DMS53 treated with DMSO at 0.1 percent for 48 hours (cell line): ENCODE measurements at regions not wholly inside any gene's neighbourhood (a gene's known extent, or its start where the extent isn't known, plus 50 kb on each side); places are given as distances from the start of the nearest gene placed in this dataset.

ENCODE experiments used
- DNase-seq: peaks from one replicate; lab custom pipeline; 2025; ENCODE audit not compliant: unreplicated experiment; lab: John Stamatoyannopoulos, UW

- no peak for DNase-seq
Measured at GRCh38 chr5:133905424-133905823, 63.0 kb downstream of the C5orf15 start.

DNA sequence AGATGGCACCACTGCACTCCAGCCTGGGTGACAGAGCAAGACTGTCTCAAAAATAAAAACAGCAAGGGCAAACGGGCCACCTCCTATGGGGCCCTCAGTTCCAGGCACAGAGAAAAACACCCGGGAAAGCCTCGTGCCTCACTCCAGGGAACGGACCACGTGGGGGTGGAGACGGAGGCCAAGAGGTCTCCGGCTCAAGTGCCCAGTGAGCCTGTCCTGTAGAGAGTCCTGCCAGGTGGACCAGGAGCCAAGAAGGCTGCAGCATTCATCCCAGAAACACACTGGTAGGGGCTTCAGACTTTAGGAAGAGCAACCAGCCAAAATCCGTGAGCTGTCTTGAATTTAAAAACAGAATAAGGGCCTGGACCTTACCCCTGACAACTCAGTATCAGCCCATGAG, 63.8 kb downstream of the C5orf15 start:
- no peak for DNase-seq

- no peak for DNase-seq
Measured at GRCh38 chr5:133902511-133903118, 65.8 kb downstream of the C5orf15 start.

DNA sequence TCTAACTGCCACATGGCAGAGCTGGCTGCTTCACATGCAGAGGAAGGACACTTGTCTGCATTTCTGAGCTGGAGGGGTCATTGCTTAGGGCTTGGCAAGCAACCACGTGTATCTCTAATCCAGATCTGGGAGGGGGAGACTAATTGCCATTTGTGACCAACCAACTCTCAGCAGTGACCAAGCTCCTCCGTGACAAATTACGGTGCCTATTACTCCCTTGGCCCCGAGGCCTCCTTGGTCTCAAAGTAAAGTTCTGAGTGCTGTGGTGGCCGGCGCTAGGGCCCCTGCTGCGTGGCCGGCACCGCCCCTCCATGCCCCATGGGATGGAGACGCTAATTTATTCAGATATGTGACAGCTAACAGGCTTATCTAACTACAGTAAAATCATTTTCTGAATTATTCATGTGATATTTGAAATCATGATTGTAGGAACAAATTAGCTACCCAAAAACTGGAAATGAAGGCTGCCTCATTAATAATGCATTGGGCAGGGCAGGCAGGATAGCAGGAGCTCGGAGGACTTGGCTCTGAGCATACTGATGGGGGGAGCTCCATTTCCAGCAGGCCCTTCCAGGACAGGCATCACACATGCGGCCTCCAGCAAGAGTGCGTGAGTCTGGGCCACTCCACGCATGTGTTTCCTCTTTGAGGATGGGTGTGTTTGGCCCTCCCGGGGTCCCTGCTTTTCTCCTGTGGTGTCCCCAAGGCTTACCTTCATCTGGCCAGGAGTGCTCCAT, 67.7 kb downstream of the C5orf15 start:
- DNase-seq, result no peak

- no peak for DNase-seq
Measured at GRCh38 chr5:133899506-133899905, 68.9 kb downstream of the C5orf15 start.

GRCh38 chr5:133898440-133898839, 70.0 kb downstream of the C5orf15 start:
- no peak for DNase-seq

- no peak for DNase-seq
Measured at GRCh38 chr5:133897431-133897830, 71.0 kb downstream of the C5orf15 start.

DNA sequence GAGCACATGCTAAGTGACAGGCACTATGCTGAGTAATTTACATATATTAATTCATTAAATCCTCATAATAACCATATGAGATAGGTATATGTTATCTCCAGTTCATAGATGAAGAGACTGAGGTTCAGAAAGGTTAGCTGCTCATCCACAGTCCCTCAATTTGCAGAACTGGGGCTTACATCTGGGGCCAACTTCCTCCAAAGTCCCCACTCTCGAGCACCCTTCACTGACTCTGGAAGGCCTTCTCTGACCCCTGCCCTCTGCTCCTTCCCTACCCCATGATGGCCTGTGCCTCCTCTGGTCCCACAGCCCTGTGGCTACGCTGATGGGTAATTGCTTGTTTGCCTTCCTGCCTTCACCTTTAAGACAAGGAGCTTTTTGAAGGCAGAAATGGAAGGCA, 71.6 kb downstream of the C5orf15 start:
- DNase-seq, result no peak

GRCh38 chr5:133895979-133896845, 72.2 kb downstream of the C5orf15 start:
- no peak for DNase-seq

DNA sequence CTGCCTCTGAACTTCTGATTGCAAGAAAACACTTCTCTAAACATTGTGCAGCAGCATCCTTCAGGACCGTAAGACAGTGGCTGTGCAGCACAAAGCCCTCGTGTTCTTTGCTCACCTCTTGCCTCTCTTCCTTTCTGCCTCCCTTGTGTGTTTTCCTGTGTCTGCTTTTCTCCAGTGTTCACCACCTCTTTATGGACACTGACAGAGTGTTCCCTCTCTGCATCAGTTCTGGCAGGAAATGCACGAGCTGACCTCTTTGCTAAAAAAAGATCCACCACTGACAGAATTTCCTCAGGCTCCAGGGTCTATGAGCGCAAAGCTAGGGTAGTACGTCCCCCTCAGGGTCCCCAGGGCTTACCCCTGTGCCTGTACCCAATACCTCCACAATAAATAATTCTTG, 74.3 kb downstream of the C5orf15 start:
- DNase-seq, result no peak

GRCh38 chr5:133892774-133893173, 75.7 kb downstream of the C5orf15 start:
- no peak for DNase-seq

- no peak for DNase-seq
Measured at GRCh38 chr5:133892306-133892705, 76.1 kb downstream of the C5orf15 start.

GRCh38 chr5:133891390-133891789, 77.0 kb downstream of the C5orf15 start:
- DNase-seq, result no peak

GRCh38 chr5:133890776-133891280, 77.6 kb downstream of the C5orf15 start:
- no peak for DNase-seq

GRCh38 chr5:133890314-133890713, 78.1 kb downstream of the C5orf15 start:
- DNase-seq, result no peak

DNA sequence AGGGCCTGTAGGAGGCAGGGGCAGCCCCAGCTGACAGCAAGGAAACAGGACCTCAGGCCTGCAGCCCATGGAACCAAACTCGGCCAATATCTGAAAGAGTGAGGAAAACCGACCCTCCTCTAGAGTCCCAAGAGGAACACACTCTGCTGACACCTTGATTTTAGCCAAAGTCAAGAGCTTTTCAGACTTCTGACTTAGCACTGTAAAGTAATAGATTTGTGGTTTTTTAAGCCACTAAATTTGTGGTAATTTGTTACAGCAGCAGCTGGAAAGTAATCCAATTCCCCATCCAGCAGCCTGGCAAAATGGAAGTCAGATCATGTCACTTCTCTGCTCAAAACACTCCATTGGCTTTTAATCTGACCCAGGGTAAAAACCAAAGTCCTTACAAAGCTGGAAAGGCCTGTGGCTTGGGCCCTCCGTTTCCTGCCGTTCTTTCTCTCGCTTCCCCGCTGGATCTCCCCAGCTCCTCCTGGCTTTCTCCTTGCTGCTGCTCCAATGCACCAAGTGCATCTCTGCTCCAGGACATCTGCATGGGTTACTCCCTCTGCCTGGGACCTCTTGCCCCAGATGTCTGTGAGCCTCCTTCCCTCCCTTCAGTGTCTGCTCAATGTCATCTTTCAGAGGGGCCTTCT, 79.0 kb downstream of the C5orf15 start:
- no peak for DNase-seq

DNA sequence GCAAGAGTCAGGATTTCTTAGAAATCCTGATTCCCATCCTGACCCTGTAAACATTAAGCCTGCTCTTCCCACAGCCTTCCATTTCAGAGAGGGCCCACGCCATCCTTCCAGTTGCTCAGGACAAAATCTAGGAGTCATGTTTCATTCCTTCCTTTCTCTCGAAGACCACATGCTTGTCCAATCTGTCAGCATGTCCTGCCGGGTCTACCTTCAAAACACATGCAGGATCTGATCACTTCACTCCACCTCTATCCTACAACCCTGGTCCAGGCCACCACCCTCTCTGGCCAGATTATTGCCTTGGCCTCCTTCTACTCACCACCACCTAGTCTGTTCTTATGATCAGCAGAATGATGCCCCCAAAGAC, 79.8 kb downstream of the C5orf15 start:
- no peak for DNase-seq

- no peak for DNase-seq
Measured at GRCh38 chr5:133885566-133885965, 82.9 kb downstream of the C5orf15 start.

DNA sequence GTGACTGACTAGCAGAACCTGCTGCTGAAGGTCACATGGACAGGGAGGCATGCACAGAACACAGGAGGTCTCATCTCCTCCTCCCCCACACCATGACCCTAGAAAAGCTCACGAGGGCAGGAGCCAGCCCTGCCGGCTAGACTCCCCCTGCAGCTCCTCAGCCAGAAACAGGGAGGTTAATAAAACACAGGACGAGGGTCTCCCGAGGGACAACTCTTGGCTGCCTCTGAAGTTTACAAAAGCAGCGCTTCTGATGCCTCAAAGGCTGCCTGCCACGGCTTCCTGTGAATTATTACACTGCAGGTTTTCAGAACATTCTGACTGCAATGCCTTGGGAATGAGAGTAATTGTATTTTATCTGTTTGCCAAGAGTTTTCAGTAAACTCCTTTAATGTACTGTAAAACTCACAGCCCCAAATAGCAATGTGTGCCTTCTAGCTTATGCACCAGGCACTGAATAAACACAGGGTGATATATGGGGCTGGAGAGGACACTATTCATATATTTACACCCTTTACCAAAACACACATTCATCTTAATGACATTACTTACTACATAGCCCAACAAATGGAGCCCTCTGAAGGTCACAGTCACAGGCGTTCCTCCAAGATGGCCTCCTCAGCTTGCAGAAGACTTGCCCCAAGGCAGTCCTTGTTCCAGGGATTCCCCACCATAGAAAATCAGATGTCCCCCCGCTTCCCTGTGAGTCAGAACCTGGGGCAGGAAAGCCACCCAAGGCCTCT, 83.7 kb downstream of the C5orf15 start:
- no peak for DNase-seq

DNA sequence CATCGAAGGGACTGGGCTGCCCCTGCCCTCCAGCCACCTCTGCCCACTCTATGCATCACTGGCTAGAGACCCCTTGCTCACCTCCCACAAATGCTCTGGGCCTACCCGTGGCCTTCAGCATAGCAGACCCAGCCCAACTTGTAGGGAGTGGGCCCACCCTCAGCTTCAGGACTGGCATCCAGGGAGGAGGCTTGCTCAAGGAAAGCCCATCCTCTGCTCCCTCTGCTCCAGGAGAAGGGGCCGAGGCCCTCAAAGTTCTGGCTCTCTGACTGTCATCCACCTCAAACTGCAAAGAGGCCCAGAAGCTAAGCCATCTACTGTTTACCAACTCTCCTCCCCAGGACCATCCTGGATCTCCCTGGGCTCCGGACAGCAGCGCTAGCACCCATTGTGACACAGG, 84.5 kb downstream of the C5orf15 start:
- no peak for DNase-seq

GRCh38 chr5:133882846-133883245, 85.6 kb downstream of the C5orf15 start:
- no peak for DNase-seq
